ENCODE measurements at regions not wholly inside any gene's neighbourhood (a gene's known extent, or its start where the extent isn't known, plus 50 kb on each side); places are given as distances from the start of the nearest gene placed in this dataset.

DNA sequence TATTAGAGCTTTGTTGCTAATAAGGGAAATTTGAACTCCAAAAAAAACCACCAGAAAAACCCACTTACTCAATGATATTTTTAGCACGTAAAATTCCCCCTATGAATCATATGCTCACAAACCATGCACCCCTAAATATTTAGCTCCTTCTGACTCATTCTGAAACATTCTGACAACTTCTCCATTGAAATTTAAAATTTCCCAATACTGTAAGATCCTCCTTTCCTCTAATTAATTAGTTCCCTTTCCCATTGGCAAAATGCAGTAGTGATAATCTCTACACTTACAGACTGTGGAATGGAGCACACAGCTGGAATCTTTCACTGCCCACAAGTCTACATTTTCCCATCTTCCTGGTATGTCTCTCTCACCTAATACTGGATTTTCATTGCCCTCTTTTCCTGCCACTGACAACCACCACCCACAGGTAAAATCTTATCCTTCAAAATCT, 215.8 kb upstream of the ACVR2A start:
- Histone ChIP-seq H4K20me1 (ENCODE audit: low read length) (no peaks in the 10 kb centered on the region), H3F3A (ENCODE audit: low read length, unreplicated experiment) (no peaks in the 10 kb centered on the region), H3K4me3 (ENCODE audit: low read length) (no peak overlapping the region), H3K36me3 (ENCODE audit: low read depth, low read length) (no peaks in the 10 kb centered on the region), H3K9ac (ENCODE audit: low read length) (no peak overlapping the region), H3K4me2 (ENCODE audit: low read length) (no peak overlapping the region), H3K27ac (ENCODE audit: low read length) (no peak overlapping the region), H3K27me3 (ENCODE audit: low read length) (no peaks in the 10 kb centered on the region), H3K4me1 (ENCODE audit: insufficient read depth, low read length) (peaks cover 4% of the 10 kb centered on the region; the same call in 1 of the 2 replicates), H3K79me2 (ENCODE audit: low read length) (no peaks in the 10 kb centered on the region), H3K9me2 (replicated peaks; ENCODE audit: low read length) (no peaks in the 10 kb centered on the region), H3K9me3 (ENCODE audit: low read length) (no peaks in the 10 kb centered on the region), H2AFZ (ENCODE audit: low read length) (no peak overlapping the region)
- POLR2A ChIA-PET (ENCODE audit: unreplicated experiment) = no interaction called here
- no peak for ATAC-seq
- no TSS peak for BruUV-seq (replicated peaks)
- intact Hi-C loops (cut with micrococcal nuclease) = loop anchor here (10.0 kb wide), 1 partner anchor 204 kb away; no protein-coding TSS in a partner anchor
- CTCF ChIA-PET = no interaction called here
- no peak for TF ChIP-seq EZH2 (IDR thresholded peaks at IDR 0.05; ENCODE audit: low read length, unreplicated experiment)
- no peak for TF ChIP-seq EZH2phosphoT487 (IDR thresholded peaks at IDR 0.05; ENCODE audit: borderline replicate concordance, low read length)
- TF ChIP-seq, protein P1, sequence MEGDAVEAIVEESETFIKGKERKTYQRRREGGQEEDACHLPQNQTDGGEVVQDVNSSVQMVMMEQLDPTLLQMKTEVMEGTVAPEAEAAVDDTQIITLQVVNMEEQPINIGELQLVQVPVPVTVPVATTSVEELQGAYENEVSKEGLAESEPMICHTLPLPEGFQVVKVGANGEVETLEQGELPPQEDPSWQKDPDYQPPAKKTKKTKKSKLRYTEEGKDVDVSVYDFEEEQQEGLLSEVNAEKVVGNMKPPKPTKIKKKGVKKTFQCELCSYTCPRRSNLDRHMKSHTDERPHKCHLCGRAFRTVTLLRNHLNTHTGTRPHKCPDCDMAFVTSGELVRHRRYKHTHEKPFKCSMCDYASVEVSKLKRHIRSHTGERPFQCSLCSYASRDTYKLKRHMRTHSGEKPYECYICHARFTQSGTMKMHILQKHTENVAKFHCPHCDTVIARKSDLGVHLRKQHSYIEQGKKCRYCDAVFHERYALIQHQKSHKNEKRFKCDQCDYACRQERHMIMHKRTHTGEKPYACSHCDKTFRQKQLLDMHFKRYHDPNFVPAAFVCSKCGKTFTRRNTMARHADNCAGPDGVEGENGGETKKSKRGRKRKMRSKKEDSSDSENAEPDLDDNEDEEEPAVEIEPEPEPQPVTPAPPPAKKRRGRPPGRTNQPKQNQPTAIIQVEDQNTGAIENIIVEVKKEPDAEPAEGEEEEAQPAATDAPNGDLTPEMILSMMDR (conservative IDR thresholded peaks at IDR 0.05; ENCODE audit: low read depth, low read length) = no peak
- no peak for DNase-seq

DNA sequence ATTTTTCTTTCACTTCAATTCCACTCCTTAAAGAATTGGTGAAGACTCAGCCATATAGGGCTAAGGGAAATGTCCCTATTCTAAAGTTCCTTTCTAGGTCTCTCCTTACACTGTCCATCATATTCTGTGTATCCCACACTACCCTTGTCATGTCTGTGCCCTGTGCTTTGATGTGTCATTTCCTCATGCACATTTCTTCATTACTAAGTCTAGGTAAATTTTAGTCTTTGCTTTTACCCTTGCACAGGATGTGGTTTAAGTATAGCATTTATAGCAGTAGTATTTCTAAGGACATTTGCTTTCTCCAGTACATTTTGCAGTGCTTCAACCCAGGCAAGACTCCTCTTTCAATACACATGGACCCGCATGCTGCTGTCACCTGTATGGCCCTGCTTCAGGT, 221.5 kb upstream of the ACVR2A start:
- intact Hi-C loops (cut with micrococcal nuclease) = loop anchor here (10.0 kb wide), 1 partner anchor 199 kb away; no protein-coding TSS in a partner anchor
- BruUV-seq (replicated peaks) = no TSS peak
- DNase-seq (peak; percentile 85), ATAC-seq (peak; percentile 99)
- H3K36me3 ChIP-seq (ENCODE audit: low read depth, low read length) = no peaks in the 10 kb centered on the region
- H3K9me3 ChIP-seq (ENCODE audit: low read length) = no peaks in the 10 kb centered on the region
- TF ChIP-seq EZH2 (IDR thresholded peaks at IDR 0.05; ENCODE audit: low read length, unreplicated experiment) = no peak
- TF ChIP-seq EZH2phosphoT487 (IDR thresholded peaks at IDR 0.05; ENCODE audit: borderline replicate concordance, low read length) = no peak
- TF ChIP-seq, protein P1 (conservative IDR thresholded peaks at IDR 0.05; ENCODE audit: low read depth, low read length) = no peak
- H3K4me2 ChIP-seq (ENCODE audit: low read length) = peak overlapping the region; percentile 55
- CTCF ChIA-PET = no interaction called here
- H3K27ac ChIP-seq (ENCODE audit: low read length) = peak overlapping the region; percentile 41
- peaks cover 13% of the 10 kb centered on the region for H3K4me1 ChIP-seq (ENCODE audit: insufficient read depth, low read length)
- no peaks in the 10 kb centered on the region for H3F3A ChIP-seq (ENCODE audit: low read length, unreplicated experiment)
- H3K27me3 ChIP-seq (ENCODE audit: low read length) = no peaks in the 10 kb centered on the region
- no peaks in the 10 kb centered on the region for H4K20me1 ChIP-seq (ENCODE audit: low read length)
- H3K9me2 ChIP-seq (replicated peaks; ENCODE audit: low read length) = no peaks in the 10 kb centered on the region
- H3K4me3 ChIP-seq (ENCODE audit: low read length) = 0 out of 2 replicates have a peak overlapping the region, but pooled peaks have one; percentile 7
- H3K9ac ChIP-seq (ENCODE audit: low read length) = no peak overlapping the region
- H2AFZ ChIP-seq (ENCODE audit: low read length) = no peak overlapping the region
- POLR2A ChIA-PET (ENCODE audit: unreplicated experiment) = no interaction called here
- no peaks in the 10 kb centered on the region for H3K79me2 ChIP-seq (ENCODE audit: low read length)

DNA sequence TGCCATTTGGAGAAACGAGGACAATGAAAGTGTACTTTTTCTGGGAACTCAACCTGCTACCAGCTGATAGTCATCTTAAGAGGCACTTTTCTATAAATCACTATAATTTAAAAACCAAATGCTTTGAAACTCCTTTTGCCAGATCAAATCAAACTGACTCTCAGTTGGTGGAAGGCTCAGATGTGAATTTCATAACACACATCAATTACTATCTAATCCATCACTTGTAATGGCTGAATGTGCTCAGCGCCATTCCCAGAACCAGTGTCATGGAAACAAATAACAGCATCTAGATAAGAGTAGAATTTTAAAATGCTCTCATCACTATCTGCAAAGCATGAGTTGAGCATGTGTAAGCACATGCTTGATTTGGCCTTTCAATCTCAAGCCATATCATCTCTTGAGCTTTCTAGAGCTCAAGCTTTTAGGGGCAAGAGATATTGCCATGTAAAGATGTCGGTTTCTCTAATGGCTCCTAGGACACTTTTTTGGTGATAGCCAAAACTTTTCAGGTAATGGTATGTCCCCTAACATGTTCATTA, 223.1 kb upstream of the ACVR2A start:
- ChIA-PET CTCF (no interaction called here), POLR2A (ENCODE audit: unreplicated experiment) (no interaction called here)
- Histone ChIP-seq H3K36me3 (ENCODE audit: low read depth, low read length) (no peaks in the 10 kb centered on the region), H3K9ac (ENCODE audit: low read length) (no peak overlapping the region), H3K9me2 (replicated peaks; ENCODE audit: low read length) (no peaks in the 10 kb centered on the region), H3K9me3 (ENCODE audit: low read length) (no peaks in the 10 kb centered on the region), H4K20me1 (ENCODE audit: low read length) (no peaks in the 10 kb centered on the region), H3K27me3 (ENCODE audit: low read length) (no peaks in the 10 kb centered on the region), H3K4me3 (ENCODE audit: low read length) (no peak overlapping the region), H3K4me2 (ENCODE audit: low read length) (no peak overlapping the region), H3K4me1 (ENCODE audit: insufficient read depth, low read length) (peaks cover 13% of the 10 kb centered on the region), H3K79me2 (ENCODE audit: low read length) (no peaks in the 10 kb centered on the region), H2AFZ (ENCODE audit: low read length) (no peak overlapping the region), H3F3A (ENCODE audit: low read length, unreplicated experiment) (no peaks in the 10 kb centered on the region), H3K27ac (ENCODE audit: low read length) (no peak overlapping the region)
- TF ChIP-seq EZH2phosphoT487 (IDR thresholded peaks at IDR 0.05; ENCODE audit: borderline replicate concordance, low read length) (no peak), EZH2 (IDR thresholded peaks at IDR 0.05; ENCODE audit: low read length, unreplicated experiment) (no peak)
- TF ChIP-seq, protein P1 (conservative IDR thresholded peaks at IDR 0.05; ENCODE audit: low read depth, low read length) = no peak
- no TSS peak for BruUV-seq (replicated peaks)
- intact Hi-C loops (cut with micrococcal nuclease) = loop anchor here (10.0 kb wide), 1 partner anchor 197 kb away; no protein-coding TSS in a partner anchor
- ATAC-seq = no peak
- DNase-seq = no peak

All from PC-3 (cell line).